Stimulated activated CD8-positive, alpha-beta memory T cell treated with anti-CD3 and anti-CD28 coated beads, Interleukin-7, amount 100 ng/mL, for 24 hours (primary cell): ENCODE measurements at regions not wholly inside any gene's neighbourhood (a gene's known extent, or its start where the extent isn't known, plus 50 kb on each side); places are given as distances from the start of the nearest gene placed in this dataset.

Experiments
- DNase-seq: peaks from one replicate; pipeline ENCODE4 v3.0.0-alpha.2; 2020; ENCODE audit warnings: low read depth

- no peak for DNase-seq
These were observed 494.7 kb downstream of the NPHP4 start for GRCh38 chr1:5497503-5497902.

DNA sequence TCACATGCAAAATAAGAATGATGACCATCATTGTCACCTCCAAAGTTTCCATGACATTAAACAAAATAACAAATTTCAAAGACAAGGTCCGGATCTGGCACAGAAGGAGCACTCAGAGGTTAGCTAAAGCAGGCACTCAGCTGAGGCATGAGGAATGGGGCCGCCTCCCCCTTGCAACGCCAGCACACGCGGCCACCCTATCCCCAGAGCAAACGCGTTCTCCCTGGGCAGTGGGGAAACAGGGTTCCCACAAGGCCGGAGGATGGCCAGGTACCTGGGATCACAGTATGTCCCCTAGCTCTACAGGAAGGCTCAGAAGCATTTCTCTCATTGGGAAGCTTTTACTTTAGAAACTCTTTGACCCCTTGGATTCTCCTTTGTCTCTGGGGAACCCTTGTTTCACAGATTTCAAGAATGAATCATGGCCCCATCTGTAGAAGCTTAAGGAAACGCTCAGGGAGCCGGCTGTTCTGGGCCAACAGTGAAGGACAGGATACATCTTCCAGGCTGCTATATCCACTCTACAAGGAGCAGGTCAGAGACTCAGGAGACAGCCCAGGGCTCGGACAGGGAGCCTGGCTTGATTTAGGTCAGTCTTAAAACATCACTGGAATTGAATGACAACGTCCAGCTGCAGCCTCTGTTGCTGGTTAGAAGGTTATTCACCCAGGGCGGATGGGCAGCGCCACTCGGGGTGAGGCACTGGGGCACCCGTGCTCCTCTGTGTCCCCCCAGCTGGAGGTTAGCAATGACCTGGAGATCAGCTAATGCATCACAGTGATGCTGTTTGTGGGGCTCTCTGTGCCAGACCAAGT is 496.4 kb downstream of the NPHP4 start:
- no peak for DNase-seq

- DNase-seq: no peak
These were observed 497.7 kb downstream of the NPHP4 start for GRCh38 chr1:5494518-5494917.

- no peak for DNase-seq
These were observed 498.3 kb downstream of the NPHP4 start for GRCh38 chr1:5493851-5494311.

DNA sequence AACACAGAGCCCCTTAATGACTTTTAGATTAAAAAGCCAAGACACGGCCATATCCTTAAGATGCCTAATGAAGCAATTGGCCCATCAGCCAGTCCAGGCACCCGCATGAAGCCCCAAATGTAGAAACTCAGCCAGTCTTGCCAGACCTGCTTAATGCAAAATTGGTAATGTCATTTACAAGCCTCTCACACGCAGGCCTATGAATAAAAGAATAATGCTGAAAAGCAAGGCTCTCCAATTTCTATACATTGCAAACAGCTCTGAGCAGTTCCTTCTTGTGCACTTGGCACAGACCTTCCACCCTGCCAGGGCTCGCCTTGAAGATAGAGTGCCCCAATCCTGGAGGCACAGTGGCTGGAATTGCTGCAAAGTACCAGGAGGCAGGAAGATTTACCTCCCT is 498.9 kb downstream of the NPHP4 start:
- DNase-seq: no peak

DNA sequence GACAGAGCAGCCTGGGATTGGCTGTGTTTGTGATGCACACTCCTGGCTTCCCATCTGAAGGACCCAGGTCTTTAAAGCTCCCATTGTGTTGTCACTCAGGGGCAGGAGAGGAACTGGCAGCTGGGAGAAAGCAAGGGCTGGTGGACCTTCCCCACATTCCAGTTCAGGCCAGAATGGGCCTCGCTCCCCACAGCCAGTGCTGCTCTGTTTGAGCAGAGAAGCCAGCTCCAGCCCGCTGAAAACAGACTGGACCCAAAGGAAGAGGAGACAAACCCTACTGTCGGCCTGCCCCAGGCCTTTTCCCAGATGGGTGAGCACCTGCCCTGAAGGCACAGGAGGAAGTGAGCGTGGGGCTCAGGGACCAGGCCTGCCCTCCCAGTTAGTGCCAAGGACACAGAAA is 499.4 kb downstream of the NPHP4 start:
- no peak for DNase-seq

DNA sequence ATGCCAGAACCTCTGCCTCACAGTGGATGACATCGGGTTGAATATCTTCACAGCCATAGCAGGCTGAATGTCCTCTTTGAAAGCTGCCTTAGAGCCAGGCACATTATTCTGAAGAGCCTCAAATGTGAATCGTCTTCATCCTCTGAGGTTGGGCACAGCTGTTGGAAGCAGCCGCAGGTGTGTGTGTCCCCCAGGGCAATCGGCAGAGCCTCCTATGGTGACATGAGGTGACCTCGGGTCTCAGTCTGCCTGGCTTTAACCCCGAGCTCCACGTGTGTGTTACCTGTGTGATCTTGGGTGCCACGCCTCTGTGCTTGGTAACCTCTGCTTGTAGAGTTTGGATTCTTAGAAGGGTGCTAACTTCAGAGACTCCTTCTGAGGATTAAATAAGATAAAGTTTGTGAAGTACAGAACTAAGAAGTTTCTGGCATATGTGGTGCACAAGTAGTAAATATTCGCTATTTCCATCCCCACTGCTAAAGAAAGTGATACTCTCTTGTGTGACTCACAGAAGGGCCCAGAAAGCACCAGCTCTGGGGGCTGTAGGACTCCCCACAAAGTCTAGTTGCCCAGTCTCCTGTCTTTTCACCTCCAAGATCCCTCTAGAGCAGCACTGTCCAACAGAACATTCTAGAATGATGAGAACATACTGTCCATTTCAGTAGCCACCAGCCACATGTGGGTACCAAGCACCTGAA is 500.9 kb downstream of the NPHP4 start:
- no peak for DNase-seq

DNA sequence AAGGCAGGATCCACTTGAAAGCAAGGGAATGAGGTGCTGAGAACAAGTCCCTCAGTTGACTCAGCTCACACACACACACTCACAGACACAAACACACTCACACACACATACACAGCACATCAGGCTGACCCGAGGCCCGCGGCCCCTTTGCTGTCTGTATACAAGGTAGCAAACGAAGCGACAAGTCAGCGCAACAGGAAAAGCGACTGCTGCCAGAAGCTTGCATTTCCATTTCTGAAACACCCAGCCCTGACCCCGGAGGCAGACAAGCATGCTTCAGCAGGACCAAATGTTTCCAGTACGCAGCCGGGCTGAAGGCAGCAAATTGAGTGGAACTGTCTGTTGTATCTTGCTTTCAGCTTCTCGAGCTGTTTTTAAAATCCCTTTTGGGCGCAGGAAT is 501.6 kb downstream of the NPHP4 start:
- no peak for DNase-seq

DNA sequence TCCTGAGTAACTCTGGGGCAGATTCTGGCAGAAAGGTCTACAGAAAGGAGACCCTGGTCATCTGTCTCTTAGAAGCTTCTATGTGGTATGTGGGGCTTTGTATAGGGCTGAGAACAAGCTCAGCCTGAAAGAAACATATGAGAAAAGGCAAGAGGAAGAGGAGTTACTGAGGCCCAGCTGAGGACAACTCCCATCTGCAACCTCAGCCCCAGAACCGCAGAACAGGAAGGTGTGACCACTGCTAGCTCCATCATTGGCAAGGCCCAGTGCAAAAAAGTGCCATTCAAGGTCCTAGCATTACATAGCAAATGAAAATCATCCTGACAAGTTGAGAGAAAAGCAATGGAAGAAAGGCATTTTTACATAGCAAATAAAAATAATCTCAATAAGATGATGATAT is 503.8 kb downstream of the NPHP4 start:
- DNase-seq: no peak

- no peak for DNase-seq
These were observed 506.1 kb downstream of the NPHP4 start for GRCh38 chr1:5485968-5486696.

GRCh38 chr1:5485436-5485835 is 506.8 kb downstream of the NPHP4 start:
- DNase-seq: no peak

GRCh38 chr1:5484451-5485165 is 507.6 kb downstream of the NPHP4 start:
- no peak for DNase-seq

DNA sequence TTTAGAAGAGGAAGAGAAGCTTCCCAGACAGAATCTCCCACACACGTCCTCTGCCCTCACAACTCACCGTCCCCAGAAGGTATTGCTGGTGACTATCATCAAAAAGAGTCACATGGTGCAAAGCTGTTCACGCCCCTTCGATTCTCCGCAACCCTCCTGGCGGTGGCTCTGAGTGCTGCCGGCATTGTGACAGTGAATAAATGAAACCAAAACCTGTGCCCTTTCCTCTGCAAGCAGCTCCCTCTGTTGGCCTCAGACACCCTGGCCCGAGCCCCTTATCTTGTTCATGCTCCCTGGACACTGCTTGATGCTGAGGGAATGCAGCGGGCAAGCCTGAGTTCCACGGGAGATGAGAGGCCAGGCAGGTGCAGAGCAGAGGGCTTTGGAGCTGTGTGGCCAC is 510.3 kb downstream of the NPHP4 start:
- DNase-seq: peak; percentile 4

- DNase-seq: no peak
These were observed 511.3 kb downstream of the NPHP4 start for GRCh38 chr1:5480906-5481305.

- no peak for DNase-seq
These were observed 512.2 kb downstream of the NPHP4 start for GRCh38 chr1:5479876-5480646.

DNA sequence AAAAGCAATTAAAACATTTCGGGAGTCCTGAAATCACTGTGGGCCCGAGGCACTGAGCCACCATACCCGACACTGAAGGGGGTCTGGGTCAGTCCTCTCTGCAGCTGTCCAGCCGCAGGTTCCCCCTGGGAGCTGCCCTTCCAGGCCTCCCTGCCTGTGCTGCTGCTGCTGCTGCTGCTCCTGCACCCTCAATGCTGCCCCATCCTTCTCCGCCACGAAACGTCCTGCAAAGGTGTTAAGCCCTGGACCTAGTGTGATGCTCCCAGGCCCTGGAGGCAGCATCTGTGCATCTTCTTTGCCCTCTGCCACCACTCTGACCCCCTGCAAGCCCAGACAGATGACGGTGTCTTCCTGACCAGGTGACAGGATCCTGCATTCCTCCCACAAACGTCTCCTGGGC is 513.3 kb downstream of the NPHP4 start:
- no peak for DNase-seq

DNA sequence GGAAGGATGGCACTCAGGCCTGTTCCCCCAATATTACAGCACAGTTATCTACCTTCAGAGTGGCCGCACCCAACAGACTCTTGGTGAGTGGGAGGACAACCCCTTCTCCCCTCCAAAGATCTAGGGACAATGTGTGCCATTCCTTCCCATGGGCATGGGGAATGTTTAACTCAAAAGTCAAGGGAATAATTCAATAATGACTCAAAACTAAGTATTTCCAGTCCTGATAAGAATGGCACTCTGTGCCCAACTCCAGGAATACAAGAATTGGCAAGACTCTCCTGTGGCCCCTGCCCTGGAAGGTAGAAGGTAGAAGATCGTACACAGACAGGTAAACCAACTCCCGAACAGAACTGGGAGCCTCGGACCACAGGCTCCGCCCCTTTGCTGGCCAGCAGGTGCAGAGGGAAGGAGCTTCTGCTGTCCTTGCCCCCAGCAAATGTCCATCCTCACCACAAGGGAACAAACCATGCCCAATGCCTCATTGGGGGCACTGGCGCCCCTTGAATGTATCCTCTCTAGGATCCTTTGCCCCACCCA is 514.0 kb downstream of the NPHP4 start:
- no peak for DNase-seq

GRCh38 chr1:5477716-5478115 is 514.5 kb downstream of the NPHP4 start:
- DNase-seq: no peak

- no peak for DNase-seq
These were observed 516.7 kb downstream of the NPHP4 start for GRCh38 chr1:5475572-5475971.

DNA sequence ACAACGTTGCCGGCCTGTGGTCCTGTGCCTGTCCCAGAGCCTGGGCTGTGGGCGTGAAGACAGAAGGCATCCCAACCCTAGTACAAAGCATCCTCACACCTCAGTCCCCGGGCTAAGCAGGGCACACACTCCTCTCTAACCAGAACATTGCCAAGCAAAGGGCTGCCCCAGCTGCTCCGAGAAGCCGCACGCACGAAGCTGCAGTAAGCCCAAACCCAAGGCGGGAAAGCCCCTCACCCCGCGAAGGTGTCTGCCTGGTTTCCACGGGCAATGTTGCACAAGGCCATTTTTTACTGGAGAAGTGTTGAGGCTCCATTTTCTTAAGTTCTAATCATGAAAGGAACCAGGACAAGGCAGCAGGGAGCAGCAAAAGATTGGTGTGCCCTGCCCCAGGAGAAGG is 519.0 kb downstream of the NPHP4 start:
- no peak for DNase-seq

- DNase-seq: no peak
These were observed 525.7 kb downstream of the NPHP4 start for GRCh38 chr1:5466487-5466886.
